ENCODE measurements at regions not wholly inside any gene's neighbourhood (a gene's known extent, or its start where the extent isn't known, plus 50 kb on each side); places are given as distances from the start of the nearest gene placed in this dataset.
"Not testable (repeated sequence)": the region's sequence is repeated elsewhere in the genome, so short reads cannot be mapped to it uniquely, and the experiment has no call there.

DNA sequence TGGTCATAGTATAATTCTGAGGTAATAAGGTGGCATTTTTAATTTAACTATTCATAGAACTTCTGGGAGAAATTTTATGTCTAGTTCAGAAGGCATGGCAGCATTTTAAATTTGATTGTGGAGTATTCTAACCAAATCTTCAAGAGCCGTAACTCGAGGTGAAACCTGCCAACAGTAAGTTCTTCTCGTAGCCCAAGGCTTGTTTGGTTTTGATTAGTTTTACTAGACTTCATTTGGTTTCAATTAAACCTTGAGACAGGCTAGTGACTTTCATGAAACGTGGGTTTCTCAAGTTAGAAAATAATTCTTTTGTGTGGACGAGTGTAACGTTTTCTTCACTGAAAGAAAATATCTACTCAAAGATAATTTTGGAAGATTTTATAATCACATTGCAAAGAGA is 395.5 kb downstream of the USP25 start:
- no peaks in the 10 kb centered on the region for H3K27me3 ChIP-seq
- WGBS, 2 donors = 80% methylated on average over 6 of the region's 6 CpGs
- H3K27ac ChIP-seq = no peak overlapping the region
- DNase-seq = no peak
- H3K4me1 ChIP-seq = peaks cover 8 to 9% of the 10 kb centered on the region in 2 donors
- no peaks in the 10 kb centered on the region for H3K36me3 ChIP-seq
- intact Hi-C loops (cut with DNase I) = no loop called here
- H3K9me3 ChIP-seq = no peaks in the 10 kb centered on the region
- no peak for TF ChIP-seq POLR2A (IDR thresholded peaks at IDR 0.05)
- TF ChIP-seq, protein P1, sequence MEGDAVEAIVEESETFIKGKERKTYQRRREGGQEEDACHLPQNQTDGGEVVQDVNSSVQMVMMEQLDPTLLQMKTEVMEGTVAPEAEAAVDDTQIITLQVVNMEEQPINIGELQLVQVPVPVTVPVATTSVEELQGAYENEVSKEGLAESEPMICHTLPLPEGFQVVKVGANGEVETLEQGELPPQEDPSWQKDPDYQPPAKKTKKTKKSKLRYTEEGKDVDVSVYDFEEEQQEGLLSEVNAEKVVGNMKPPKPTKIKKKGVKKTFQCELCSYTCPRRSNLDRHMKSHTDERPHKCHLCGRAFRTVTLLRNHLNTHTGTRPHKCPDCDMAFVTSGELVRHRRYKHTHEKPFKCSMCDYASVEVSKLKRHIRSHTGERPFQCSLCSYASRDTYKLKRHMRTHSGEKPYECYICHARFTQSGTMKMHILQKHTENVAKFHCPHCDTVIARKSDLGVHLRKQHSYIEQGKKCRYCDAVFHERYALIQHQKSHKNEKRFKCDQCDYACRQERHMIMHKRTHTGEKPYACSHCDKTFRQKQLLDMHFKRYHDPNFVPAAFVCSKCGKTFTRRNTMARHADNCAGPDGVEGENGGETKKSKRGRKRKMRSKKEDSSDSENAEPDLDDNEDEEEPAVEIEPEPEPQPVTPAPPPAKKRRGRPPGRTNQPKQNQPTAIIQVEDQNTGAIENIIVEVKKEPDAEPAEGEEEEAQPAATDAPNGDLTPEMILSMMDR (IDR thresholded peaks at IDR 0.05) = no peak
- H3K4me3 ChIP-seq (replicated peaks in 1 of 3) = no peak overlapping the region

DNA sequence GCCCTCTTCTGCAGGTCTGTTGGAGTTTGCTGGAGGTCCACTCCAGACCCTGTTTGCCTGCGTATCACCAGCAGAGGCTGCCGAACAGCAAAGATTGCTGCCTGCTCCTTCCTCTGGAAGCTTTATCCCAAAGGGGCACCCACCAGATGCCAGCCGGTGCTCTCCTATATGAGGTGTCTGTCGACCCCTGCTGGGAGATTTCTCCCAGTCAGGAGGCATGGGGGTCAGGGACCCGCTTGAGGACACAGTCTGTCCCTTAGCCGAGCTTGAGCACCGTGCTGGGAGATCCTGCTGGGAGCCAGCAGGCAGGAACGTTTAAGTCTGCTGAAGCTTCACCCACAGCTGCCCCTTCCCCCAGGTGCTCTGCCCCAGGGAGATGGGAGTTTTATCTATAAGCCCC is 402.7 kb downstream of the USP25 start:
- H3K27me3 ChIP-seq; DNase-seq; H3K9me3 ChIP-seq; H3K4me3 ChIP-seq (replicated peaks in 1 of 3); H3K36me3 ChIP-seq; H3K4me1 ChIP-seq; intact Hi-C loops (cut with DNase I); H3K27ac ChIP-seq: not testable (repeated sequence)
- 86 to 90% methylated on average over 8 of the region's 8 CpGs for WGBS, 2 donors

DNA sequence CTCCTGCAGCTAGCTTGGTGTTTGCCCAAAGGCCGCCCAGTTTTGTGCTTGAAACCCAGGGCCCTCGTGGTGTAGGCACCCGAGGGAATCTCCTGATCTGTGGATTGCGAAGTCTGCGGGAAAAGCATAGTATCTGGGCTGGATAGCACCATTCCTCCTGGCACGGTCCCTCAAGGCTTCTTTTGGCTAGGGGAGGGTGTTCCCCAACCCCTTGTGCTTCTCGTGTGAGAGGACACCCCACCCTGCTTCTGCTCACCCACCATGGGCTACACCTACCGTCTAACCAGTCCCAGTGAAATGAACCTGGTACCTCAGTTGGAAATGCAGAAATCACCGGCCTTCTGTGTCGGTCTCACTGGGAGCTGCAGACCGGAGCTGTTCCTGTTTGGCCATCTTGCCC is 403.5 kb downstream of the USP25 start:
- no peaks in the 10 kb centered on the region for H3K9me3 ChIP-seq
- no peak overlapping the region for H3K27ac ChIP-seq
- H3K27me3 ChIP-seq = no peaks in the 10 kb centered on the region
- intact Hi-C loops (cut with DNase I) = no loop called here
- H3K4me1 ChIP-seq = no peaks in the 10 kb centered on the region
- H3K4me3 ChIP-seq (replicated peaks in 1 of 3) = no peak overlapping the region
- no peak for DNase-seq
- no peaks in the 10 kb centered on the region for H3K36me3 ChIP-seq
- 97 to 100% methylated on average over 9 to 11 of the region's 11 CpGs for WGBS, 2 donors
- TF ChIP-seq POLR2A (IDR thresholded peaks at IDR 0.05) = no peak
- TF ChIP-seq, protein P1 (IDR thresholded peaks at IDR 0.05) = no peak

DNA sequence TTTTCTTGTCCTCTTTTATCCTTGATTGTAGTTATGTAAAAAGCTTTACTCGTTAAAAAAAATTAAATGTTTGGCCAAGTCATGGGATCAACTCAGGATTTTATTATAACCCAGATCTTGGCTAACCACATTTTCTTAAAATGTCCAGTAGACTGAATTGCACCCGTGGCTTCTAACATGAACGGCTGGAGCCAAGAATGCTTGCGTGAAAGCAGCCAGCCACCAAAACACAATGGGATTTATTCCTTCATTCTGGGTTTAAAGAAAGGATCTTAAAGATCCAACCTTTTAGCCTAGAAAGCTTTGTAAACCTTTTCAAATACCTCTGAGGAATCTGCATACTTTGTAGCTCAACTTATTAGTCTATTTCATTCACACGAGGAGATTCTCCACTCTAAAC is 404.4 kb downstream of the USP25 start:
- Histone ChIP-seq H3K9me3 (no peaks in the 10 kb centered on the region), H3K4me3 (replicated peaks in 1 of 3) (no peak overlapping the region), H3K36me3 (no peaks in the 10 kb centered on the region), H3K27ac (no peak overlapping the region), H3K27me3 (no peaks in the 10 kb centered on the region), H3K4me1 (no peaks in the 10 kb centered on the region)
- TF ChIP-seq POLR2A (IDR thresholded peaks at IDR 0.05) = no peak
- TF ChIP-seq, protein P1 (IDR thresholded peaks at IDR 0.05) = no peak
- intact Hi-C loops (cut with DNase I) = no loop called here
- 77 to 78% methylated on average over 5 of the region's 5 CpGs for WGBS, 2 donors
- DNase-seq = no peak

DNA sequence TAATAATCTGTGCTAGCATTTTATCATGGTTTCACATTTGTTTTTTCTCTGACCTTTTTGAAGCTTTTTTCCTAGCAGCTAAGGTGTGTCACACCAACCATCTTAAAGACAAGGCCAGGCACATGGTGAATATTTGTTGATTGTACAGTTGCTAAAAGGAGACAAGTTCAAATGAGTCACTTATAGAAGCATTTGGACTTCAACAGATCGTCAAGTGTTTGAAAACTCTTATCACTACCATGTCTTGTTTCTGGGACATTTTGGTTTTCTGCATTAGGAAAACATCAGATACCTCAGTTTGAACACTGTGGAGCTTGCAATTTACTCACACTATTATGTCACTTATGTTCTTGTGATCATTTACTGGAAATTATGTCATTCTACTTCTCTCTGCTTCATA is 407.3 kb downstream of the USP25 start:
- DNase-seq = no peak
- intact Hi-C loops (cut with DNase I) = no loop called here
- Histone ChIP-seq H3K9me3 (no peaks in the 10 kb centered on the region), H3K36me3 (no peaks in the 10 kb centered on the region), H3K27me3 (no peaks in the 10 kb centered on the region), H3K4me1 (no peaks in the 10 kb centered on the region), H3K4me3 (replicated peaks in 1 of 3) (no peak overlapping the region), H3K27ac (no peak overlapping the region)
- 42 to 65% methylated on average over 1 of the region's 1 CpG for WGBS, 2 donors
- no peak for TF ChIP-seq POLR2A (IDR thresholded peaks at IDR 0.05)
- TF ChIP-seq, protein P1 (IDR thresholded peaks at IDR 0.05) = no peak

DNA sequence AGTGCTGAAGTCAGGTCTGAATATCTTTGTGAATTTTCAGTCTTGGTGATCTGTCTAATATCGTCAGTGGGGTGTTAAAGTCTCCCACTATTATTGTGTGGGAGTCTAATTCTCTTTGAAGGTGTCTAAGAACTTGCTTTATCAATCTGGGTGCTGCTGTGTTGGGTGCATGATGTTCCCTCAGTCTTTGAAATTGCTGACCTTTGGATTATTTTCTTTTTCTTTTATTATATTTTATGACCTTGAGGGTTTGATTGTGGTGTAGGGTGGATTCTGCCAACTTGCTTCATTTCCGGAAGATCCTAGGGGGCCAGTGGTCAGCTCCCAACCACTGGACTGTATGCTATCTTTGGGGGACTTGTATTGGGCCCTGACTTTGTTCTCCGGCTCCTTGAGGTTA is 415.3 kb downstream of the USP25 start:
- Histone ChIP-seq H3K4me3 (replicated peaks in 1 of 3) (no peak overlapping the region), H3K27ac (no peak overlapping the region), H3K36me3 (no peaks in the 10 kb centered on the region), H3K9me3 (no peaks in the 10 kb centered on the region), H3K27me3 (no peaks in the 10 kb centered on the region), H3K4me1 (no peaks in the 10 kb centered on the region)
- intact Hi-C loops (cut with DNase I) = no loop called here
- no peak for DNase-seq
- TF ChIP-seq POLR2A (IDR thresholded peaks at IDR 0.05) = no peak
- TF ChIP-seq, protein P1 (IDR thresholded peaks at IDR 0.05) = no peak
- 96 to 97% methylated on average over 3 of the region's 3 CpGs for WGBS, 2 donors
